ENCODE measurements at regions not wholly inside any gene's neighbourhood (a gene's known extent, or its start where the extent isn't known, plus 50 kb on each side); places are given as distances from the start of the nearest gene placed in this dataset.

DNA sequence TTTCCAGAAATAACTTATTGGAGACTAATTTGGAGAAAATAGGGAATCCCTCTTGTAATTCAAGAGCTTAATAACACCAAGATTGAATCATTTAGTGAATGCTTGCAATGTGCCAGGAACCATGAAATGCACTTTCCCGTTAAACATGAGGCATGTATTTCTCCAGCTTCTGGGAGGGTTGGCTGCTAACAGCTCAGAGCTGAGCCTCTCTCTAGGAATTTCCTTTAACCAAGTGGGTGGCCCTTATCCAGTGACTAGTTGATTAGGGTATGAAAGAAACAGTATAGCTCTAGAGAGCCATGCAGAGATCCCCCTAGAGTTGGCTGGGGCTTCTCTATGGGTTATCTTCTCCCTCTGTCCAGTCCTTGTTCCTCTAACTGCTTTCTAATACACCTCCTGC, 356.4 kb upstream of the GOT2 start:
- TF ChIP-seq, protein P1, sequence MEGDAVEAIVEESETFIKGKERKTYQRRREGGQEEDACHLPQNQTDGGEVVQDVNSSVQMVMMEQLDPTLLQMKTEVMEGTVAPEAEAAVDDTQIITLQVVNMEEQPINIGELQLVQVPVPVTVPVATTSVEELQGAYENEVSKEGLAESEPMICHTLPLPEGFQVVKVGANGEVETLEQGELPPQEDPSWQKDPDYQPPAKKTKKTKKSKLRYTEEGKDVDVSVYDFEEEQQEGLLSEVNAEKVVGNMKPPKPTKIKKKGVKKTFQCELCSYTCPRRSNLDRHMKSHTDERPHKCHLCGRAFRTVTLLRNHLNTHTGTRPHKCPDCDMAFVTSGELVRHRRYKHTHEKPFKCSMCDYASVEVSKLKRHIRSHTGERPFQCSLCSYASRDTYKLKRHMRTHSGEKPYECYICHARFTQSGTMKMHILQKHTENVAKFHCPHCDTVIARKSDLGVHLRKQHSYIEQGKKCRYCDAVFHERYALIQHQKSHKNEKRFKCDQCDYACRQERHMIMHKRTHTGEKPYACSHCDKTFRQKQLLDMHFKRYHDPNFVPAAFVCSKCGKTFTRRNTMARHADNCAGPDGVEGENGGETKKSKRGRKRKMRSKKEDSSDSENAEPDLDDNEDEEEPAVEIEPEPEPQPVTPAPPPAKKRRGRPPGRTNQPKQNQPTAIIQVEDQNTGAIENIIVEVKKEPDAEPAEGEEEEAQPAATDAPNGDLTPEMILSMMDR (conservative IDR thresholded peaks at IDR 0.05): no peak
- no peak overlapping the region for H3K27ac ChIP-seq

- TF ChIP-seq, protein P1 (conservative IDR thresholded peaks at IDR 0.05): no peak
- no peak overlapping the region for H3K27ac ChIP-seq
These were observed 354.3 kb upstream of the GOT2 start for GRCh38 chr16:59088431-59088830.

GRCh38 chr16:59087641-59088040, 353.5 kb upstream of the GOT2 start:
- TF ChIP-seq, protein P1 (conservative IDR thresholded peaks at IDR 0.05): no peak
- H3K27ac ChIP-seq: no peak overlapping the region

DNA sequence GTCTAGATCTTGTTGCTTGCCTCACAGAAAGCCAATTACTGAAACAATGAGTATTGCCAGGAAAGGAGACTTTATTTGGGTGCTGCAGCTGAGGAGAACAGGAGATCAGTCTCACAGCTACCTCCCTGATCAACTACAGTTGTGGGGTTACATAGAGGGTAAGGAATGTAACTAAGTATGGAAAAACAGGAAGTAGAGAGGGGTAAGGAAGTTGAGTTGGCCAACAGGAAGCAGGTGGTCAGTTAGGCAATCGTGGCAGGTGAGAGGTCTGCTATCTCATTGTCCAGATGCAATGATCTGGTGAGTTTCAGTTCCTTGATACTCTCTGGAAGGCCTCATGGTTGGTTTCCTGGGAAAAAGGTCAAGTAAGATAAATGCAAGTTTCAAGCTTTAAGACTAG, 333.1 kb upstream of the GOT2 start:
- TF ChIP-seq, protein P1 (conservative IDR thresholded peaks at IDR 0.05): no peak
- no peak overlapping the region for H3K27ac ChIP-seq

- no peak overlapping the region for H3K27ac ChIP-seq
- TF ChIP-seq, protein P1 (conservative IDR thresholded peaks at IDR 0.05): no peak
These were observed 326.1 kb upstream of the GOT2 start for GRCh38 chr16:59060207-59060606.

GRCh38 chr16:59058250-59058649, 324.1 kb upstream of the GOT2 start:
- no peak overlapping the region for H3K27ac ChIP-seq
- TF ChIP-seq, protein P1 (conservative IDR thresholded peaks at IDR 0.05): no peak

DNA sequence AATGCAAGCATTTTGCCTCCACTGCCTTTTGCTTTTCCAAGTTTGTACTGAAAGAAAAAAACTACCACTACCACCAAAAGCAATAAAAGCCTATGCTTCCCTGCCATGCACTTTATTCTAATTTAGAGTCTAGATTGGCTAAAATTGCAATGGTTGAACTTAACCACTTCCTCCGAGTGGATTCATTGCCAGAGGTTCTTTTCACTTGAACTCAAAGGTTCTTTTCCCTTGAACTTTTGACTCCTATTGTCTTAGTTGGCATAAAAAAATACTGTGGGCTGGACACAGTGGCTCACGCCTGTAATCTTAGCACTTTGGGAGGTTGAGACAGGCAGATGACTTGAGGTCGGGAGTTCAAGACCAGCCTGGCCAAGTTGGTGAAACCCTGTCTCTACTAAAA, 319.8 kb upstream of the GOT2 start:
- no peak overlapping the region for H3K27ac ChIP-seq
- TF ChIP-seq, protein P1 (conservative IDR thresholded peaks at IDR 0.05): no peak

DNA sequence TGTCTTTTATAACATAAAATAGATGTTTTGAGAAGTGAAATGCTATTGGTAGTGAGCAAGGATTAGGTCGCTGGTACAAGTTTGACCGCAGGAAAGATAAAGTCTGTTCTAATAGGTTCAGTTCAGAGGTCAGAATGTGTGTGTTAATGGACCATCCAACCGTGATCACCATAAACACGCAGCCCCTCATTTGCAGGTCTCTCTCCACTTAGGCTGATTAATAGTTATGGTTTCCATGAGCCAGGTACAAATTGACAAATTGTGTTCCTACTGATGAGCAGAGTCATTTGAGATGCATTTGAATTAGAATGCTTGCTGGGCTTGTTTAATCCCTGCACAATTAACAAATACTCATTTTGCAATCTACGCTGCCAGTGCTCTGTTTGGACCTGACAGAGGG, 318.1 kb upstream of the GOT2 start:
- TF ChIP-seq, protein P1 (conservative IDR thresholded peaks at IDR 0.05): no peak
- H3K27ac ChIP-seq: no peak overlapping the region
